T-helper 17 cell (primary cell): ENCODE measurements at regions not wholly inside any gene's neighbourhood (a gene's known extent, or its start where the extent isn't known, plus 50 kb on each side); places are given as distances from the start of the nearest gene placed in this dataset.

ENCODE experiments used
- ATAC-seq: fragments of 150-1000 bp; cut with Tn5 transposase; 2 replicates; pipeline ENCODE4 v1.10.0; 2021; ENCODE audit warnings: mild to moderate bottlenecking, moderate library complexity
- DNase-seq, 3 donors: peaks; one replicate each; pipeline versions ENCODE4 v3.0.0 to v3.0.0-alpha.2; 2020 to 2021
- H3K9me3 ChIP-seq: one replicate; pipeline ENCODE4 v1.7.0; 2013; ENCODE audit warnings: low read length, mild to moderate bottlenecking; ENCODE audit not compliant: control insufficient read depth, poor library complexity, severe bottlenecking
- H3K27ac Mint-ChIP-seq: one replicate; pipeline ENCODE4 v1.8.0; 2022; ENCODE audit warnings: mild to moderate bottlenecking, moderate library complexity, mixed read lengths
- H3K27me3 Mint-ChIP-seq: one replicate; pipeline ENCODE4 v1.8.0; 2022; ENCODE audit warnings: mixed read lengths
- H3K36me3 Mint-ChIP-seq: one replicate; pipeline ENCODE4 v1.8.0; 2022; ENCODE audit warnings: low read depth, mixed read lengths
- H3K4me1 Mint-ChIP-seq: one replicate; pipeline ENCODE4 v1.8.0; 2022; ENCODE audit warnings: mild to moderate bottlenecking, mixed read lengths
- H3K4me3 Mint-ChIP-seq: one replicate; pipeline ENCODE4 v1.8.0; 2022; ENCODE audit warnings: mild to moderate bottlenecking, moderate library complexity, mixed read lengths

- H3K4me3 Mint-ChIP-seq: peak overlapping the region; percentile 97
- ATAC-seq: peak; percentile 58
- H3K9me3 ChIP-seq: no peaks in the 10 kb centered on the region
Measured at GRCh38 chr12:107320033-107320928, 226.9 kb upstream of the CRY1 start.

GRCh38 chr12:107320929-107321631 lies 227.7 kb upstream of the CRY1 start:
- ATAC-seq: peak; percentile 55
- peak; percentile 36 to 59 (median 54) for DNase-seq
- Mint-ChIP-seq H3K27ac (peak overlapping the region; percentile 97), H3K36me3 (no peaks in the 10 kb centered on the region), H3K4me3 (peak overlapping the region; percentile 97), H3K27me3 (no peaks in the 10 kb centered on the region), H3K4me1 (peaks cover 43% of the 10 kb centered on the region)
- H3K9me3 ChIP-seq: no peaks in the 10 kb centered on the region

More at GRCh38 chr12:107320033-107320928, 226.9 kb upstream of the CRY1 start:
- Mint-ChIP-seq H3K36me3 (no peaks in the 10 kb centered on the region), H3K27ac (peak overlapping the region; percentile 97), H3K4me1 (peaks cover 42% of the 10 kb centered on the region), H3K27me3 (no peaks in the 10 kb centered on the region)
- peak; percentile 56 to 71 (median 60) for DNase-seq

DNA sequence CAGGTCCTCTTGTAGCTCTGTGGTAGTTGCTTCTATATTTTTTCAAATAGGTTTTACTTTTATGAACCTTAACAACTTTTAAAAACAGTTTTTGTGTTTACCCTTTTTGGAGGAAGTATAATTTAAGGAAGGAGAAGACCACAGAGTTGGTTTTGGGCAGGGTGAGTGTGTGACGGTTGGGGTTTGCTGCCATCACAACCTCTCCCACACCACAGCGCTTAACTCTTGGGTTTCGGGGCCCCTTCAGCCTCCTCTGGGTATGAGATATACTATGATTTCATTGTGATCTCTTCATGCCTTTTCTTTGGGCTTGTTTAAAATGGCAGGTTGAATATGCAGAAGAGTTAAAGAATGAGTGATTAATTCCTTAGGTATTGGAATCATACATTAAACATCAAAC lies 228.7 kb upstream of the CRY1 start:
- H3K4me1 Mint-ChIP-seq: peaks cover 48% of the 10 kb centered on the region
- peak in 1 of 3 donors; percentile 25 for DNase-seq
- peak; percentile 18 for ATAC-seq

DNA sequence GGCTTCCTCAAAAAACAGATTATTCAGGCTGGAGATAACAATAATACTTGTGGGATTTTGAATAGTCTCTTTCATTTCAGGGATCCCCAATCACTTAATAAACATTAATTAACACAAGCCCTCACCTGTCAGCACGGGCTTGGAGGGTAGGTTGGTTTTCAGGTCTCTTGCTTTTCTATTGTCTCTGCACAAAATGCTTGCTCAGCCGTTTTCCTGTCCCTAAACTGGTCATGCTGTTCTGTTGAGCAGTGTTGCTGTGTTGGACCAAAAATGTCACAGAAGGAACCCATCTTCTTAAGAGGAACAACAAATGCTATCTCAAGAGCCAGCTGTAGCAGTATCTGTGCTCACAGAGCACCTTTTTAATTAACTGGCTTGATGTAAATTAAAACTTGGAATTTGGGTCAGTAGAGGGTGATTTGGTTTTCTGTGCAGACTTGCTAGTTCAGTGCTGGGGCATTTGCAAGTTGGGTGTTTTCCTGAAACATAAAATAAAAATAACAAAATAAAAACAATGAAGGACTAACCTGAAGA lies 231.8 kb upstream of the CRY1 start:
- Mint-ChIP-seq H3K4me1 (peaks cover 59% of the 10 kb centered on the region), H3K27me3 (no peaks in the 10 kb centered on the region), H3K27ac (no peak overlapping the region)

More for the DNA sequence above, 228.7 kb upstream of the CRY1 start:
- H3K27ac Mint-ChIP-seq: peak overlapping the region; percentile 97
- H3K4me3 Mint-ChIP-seq: peak overlapping the region; percentile 97
- no peaks in the 10 kb centered on the region for H3K9me3 ChIP-seq
- no peaks in the 10 kb centered on the region for H3K36me3 Mint-ChIP-seq
- H3K27me3 Mint-ChIP-seq: no peaks in the 10 kb centered on the region

DNA sequence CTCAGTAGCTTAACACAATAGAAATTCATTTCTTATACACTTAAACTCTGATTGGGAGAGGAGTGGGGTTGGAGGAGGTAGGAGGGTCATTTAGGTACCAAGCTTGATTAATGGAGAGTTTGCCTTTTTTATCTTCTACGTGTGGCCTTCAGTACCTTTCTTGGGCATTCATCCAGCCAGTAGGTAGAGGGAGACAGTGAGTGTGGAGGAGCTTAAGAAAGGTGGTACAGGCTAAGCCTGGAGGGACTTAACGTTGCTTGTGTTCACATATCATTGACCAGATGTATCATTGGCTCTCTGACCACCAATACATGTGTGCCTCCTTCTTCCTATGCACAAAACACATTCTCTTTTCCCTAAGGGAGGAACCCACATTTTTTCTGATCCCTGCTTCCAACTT lies 232.9 kb upstream of the CRY1 start:
- no peaks in the 10 kb centered on the region for H3K9me3 ChIP-seq
- Mint-ChIP-seq H3K27ac (no peak overlapping the region), H3K4me3 (no peak overlapping the region), H3K4me1 (peaks cover 57% of the 10 kb centered on the region), H3K36me3 (no peaks in the 10 kb centered on the region), H3K27me3 (no peaks in the 10 kb centered on the region)
- DNase-seq (no peak), ATAC-seq (no peak)

More for the DNA sequence above, 231.8 kb upstream of the CRY1 start:
- no peak overlapping the region for H3K4me3 Mint-ChIP-seq
- H3K9me3 ChIP-seq: no peaks in the 10 kb centered on the region
- ATAC-seq: no peak
- H3K36me3 Mint-ChIP-seq: no peaks in the 10 kb centered on the region
- DNase-seq: no peak

DNA sequence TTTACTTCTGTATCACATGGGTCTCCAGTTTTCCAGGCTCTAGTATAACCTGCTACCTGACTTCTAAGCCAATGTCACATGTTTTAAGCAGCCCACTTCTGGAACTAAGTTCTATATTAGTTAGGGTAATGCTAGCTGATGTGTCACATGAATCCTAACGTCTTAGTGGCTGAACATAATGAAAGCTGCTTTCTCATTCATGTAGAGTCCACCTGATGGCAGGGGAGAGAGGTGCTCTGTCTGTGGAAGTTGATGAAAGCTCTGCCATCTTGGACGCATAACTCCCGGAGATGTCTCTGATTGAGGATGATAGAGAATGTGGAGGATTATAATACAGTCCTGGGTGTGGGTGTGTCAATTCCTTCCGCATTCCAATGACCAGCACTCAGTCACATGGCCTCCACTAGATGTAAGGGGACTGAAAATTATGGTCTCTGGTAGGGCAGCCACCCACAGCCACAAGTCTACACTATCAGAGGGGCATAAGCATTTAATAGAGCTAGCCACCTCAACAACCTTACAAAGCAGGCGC lies 234.4 kb upstream of the CRY1 start:
- Mint-ChIP-seq H3K36me3 (peaks cover 2% of the 10 kb centered on the region), H3K27ac (no peak overlapping the region)
- no peak for DNase-seq

DNA sequence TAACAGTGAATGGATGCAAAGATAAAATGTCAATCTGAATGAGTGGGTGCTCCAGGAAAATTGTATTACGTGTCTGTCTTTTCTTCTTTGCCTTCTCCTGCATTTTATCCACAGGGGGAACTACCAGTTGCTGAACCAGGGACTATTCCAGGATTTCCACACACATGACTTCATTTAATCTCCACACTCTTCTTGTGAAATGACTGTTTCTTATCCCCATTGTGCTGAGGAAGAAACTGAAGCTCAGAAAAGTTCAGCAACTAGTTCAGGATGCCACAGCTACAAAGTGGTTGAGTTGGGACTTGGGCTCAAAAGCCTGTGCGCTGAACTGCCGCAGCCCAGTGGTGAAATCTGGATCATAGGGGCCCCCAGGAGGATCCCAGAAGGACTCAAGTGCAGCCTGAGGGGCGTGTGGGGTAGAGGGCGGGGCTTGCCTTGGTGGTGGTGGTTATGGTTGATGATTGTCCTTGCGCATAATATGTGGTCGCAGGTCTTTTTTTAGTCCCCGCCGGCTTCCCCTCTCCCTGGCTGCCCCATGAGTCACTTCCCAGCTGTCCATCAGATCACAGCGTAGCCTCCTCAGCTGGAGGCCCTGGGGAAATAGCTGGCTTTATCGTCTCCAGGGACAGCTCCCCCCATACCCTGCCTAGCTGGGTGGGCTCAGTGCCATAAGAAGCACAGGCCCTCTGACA lies 235.2 kb upstream of the CRY1 start:
- Mint-ChIP-seq H3K4me1 (peaks cover 52% of the 10 kb centered on the region), H3K27me3 (no peaks in the 10 kb centered on the region), H3K27ac (no peak overlapping the region), H3K36me3 (peaks cover 2% of the 10 kb centered on the region), H3K4me3 (no peak overlapping the region)
- DNase-seq (no peak), ATAC-seq (no peak)
- no peaks in the 10 kb centered on the region for H3K9me3 ChIP-seq

More for the DNA sequence above, 234.4 kb upstream of the CRY1 start:
- Mint-ChIP-seq H3K4me3 (no peak overlapping the region), H3K4me1 (peaks cover 52% of the 10 kb centered on the region), H3K27me3 (no peaks in the 10 kb centered on the region)
- no peak for ATAC-seq
- H3K9me3 ChIP-seq: no peaks in the 10 kb centered on the region

GRCh38 chr12:107329569-107330324 lies 236.4 kb upstream of the CRY1 start:
- Mint-ChIP-seq H3K27me3 (no peaks in the 10 kb centered on the region), H3K4me1 (peaks cover 54% of the 10 kb centered on the region), H3K4me3 (no peak overlapping the region), H3K36me3 (peaks cover 2% of the 10 kb centered on the region), H3K27ac (no peak overlapping the region)
- DNase-seq: no peak
- ATAC-seq: no peak
- no peaks in the 10 kb centered on the region for H3K9me3 ChIP-seq

- no peaks in the 10 kb centered on the region for H3K27me3 Mint-ChIP-seq
- no peak for DNase-seq
- H3K4me1 Mint-ChIP-seq: peaks cover 60% of the 10 kb centered on the region
- ATAC-seq: peak; percentile 58
- H3K36me3 Mint-ChIP-seq: peaks cover 2% of the 10 kb centered on the region
- no peaks in the 10 kb centered on the region for H3K9me3 ChIP-seq
- no peak overlapping the region for H3K27ac Mint-ChIP-seq
- H3K4me3 Mint-ChIP-seq: peak overlapping the region; percentile 43
Measured at GRCh38 chr12:107330831-107331431, 237.6 kb upstream of the CRY1 start.

DNA sequence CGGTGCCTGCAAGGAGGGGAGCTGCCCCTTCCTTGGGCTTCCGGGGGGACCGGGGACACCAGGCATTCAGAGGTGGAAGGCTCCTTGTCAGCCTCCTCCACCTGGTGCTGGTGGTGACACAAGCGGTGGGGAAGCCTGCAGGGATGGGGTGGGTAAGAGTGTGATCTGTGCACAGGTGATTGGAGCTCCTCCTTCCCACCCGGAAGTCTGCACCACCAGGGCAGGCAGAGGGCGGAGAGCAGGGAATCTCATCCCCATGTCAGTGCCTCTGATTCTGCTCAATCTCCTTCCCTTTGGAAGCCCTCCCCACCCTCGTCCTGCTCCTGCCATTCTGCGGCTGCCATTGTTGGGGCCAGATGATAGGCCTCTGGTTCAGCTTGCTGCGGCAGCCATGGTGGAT lies 238.1 kb upstream of the CRY1 start:
- peaks cover 2% of the 10 kb centered on the region for H3K36me3 Mint-ChIP-seq
- no peak for ATAC-seq
- H3K4me3 Mint-ChIP-seq: no peak overlapping the region
- H3K27ac Mint-ChIP-seq: no peak overlapping the region
- no peaks in the 10 kb centered on the region for H3K9me3 ChIP-seq
- no peak for DNase-seq
- peaks cover 59% of the 10 kb centered on the region for H3K4me1 Mint-ChIP-seq
- no peaks in the 10 kb centered on the region for H3K27me3 Mint-ChIP-seq

- Mint-ChIP-seq H3K4me3 (no peak overlapping the region), H3K4me1 (peaks cover 61% of the 10 kb centered on the region), H3K27me3 (no peaks in the 10 kb centered on the region), H3K27ac (peak overlapping the region; percentile 0), H3K36me3 (peaks cover 2% of the 10 kb centered on the region)
- ATAC-seq: no peak
- no peak for DNase-seq
- no peaks in the 10 kb centered on the region for H3K9me3 ChIP-seq
Measured at GRCh38 chr12:107331912-107332311, 238.6 kb upstream of the CRY1 start.

DNA sequence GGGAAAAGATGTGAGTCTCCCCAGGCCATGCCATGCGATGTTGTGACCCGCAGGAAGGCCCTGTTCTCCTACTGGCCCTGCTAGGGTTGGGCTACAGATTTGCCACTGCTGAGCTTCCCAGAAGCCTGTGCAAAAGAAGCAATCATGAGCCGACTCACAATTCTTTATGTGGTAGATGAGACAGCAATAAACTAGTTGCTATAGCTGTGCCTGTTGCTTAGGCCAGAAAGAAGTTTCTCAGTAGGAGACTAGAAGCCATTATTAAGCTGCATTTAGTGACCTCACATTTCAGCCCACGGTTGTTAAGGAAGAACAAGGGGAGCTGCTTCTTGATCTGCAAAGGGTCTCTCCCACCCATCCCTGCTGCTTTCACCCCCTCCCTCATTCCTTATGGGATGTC lies 239.4 kb upstream of the CRY1 start:
- DNase-seq (no peak), ATAC-seq (no peak)
- Mint-ChIP-seq H3K27ac (peak overlapping the region; percentile 0), H3K27me3 (no peaks in the 10 kb centered on the region), H3K36me3 (peaks cover 2% of the 10 kb centered on the region), H3K4me3 (no peak overlapping the region), H3K4me1 (peaks cover 57% of the 10 kb centered on the region)
- no peaks in the 10 kb centered on the region for H3K9me3 ChIP-seq
